HL-60/S4 treated with retinoic acid at 250 ng/mL for 4 days and 3 days (cell line): ENCODE measurements at regions not wholly inside any gene's neighbourhood (a gene's known extent, or its start where the extent isn't known, plus 50 kb on each side); places are given as distances from the start of the nearest gene placed in this dataset.

ENCODE experiments used
- in situ Hi-C: fragments of 300-500 bp; cut with MboI; formaldehyde crosslinking; loops from 2 replicates; pipeline ENCODE4 v1.7.0; 2022; ENCODE audit warnings: low sequenced_read_pairs

DNA sequence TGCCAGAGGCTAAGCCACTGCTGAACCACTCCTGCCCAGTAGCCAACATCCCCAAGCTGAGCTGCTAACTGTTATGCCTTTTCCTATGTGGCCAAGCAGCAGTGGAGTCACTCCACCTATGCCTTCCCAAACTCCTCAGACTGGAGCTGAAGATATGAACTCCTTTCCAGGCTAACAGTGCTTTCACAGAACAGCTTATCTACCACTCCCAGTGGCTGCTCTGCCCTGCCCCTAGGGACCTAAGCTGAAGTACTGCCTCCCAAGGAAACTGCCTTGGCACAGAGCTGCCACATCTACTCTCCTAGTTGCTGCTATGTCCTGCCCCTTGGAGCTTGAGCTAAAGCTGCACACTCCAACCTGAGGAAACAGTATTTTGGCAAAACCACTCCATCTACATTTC is 275.9 kb downstream of the RBM43 start:
- in situ Hi-C loops = no loop called here

DNA sequence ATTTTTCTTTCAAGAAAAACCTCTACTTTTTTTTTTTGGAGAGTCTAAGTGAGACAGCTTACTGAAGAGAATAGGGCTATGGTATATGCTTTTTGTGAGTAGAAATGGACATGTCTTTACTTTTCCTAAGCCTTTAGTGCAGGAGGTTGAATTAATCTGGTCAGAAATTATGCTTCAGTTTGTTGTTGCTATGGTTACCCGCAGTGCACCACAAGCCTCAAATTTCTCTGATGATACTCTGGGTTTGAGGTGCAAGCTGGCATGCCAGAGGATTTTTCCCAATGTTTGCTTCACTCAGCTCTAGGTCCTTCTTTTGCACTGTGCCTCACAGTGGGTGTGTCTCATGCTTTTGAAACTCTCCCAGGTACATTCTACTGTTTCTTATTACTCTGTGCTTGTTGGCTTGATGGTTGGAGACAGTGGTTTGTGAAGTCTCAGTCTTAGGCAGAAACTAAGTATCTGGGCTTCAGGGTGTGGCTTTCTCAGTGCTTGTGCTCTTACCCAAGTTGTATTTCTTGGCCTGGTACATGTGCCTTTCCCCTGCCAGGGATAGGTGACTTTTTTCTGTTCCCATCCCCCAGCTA is 278.3 kb downstream of the RBM43 start:
- in situ Hi-C loops = no loop called here

DNA sequence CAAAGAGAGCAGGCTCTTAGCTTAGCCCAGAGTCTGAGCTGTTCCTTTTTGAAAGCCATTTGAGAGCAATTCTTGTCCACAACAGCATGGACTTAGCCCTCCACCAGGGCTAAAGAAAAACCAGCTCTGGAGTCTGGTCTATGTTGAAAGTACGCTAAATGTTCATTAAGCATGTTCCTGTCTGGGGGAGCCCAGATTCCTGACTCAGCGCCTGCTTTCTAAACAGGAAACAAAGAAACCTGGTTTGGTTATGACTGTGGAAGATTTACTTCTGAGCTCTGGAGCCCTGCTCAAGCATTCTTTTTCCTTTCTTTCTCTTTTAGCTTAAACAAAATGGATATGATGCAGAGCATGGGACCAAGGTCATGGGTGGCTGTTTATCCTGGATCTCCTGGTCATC is 279.8 kb downstream of the RBM43 start:
- in situ Hi-C loops = no loop called here

DNA sequence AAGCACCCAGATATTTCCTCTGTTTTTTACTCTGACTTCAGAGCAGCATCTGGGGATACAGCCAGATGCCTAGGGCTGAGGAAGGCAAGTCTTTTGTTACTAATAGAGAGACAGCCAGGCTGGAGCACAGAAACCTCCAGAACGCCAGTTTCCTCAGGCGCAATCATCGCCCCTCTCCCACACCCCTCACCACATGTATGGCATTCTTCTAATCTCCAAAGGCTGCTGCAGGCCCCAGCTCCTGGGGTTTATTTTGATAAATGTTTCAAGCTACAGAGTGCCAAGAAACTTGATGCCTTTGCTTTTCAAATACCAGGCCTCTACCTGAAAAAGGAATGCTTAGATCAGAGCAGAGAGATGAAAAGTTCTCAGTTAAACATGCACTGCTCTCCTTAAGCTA is 283.6 kb downstream of the RBM43 start:
- in situ Hi-C loops = no loop called here

DNA sequence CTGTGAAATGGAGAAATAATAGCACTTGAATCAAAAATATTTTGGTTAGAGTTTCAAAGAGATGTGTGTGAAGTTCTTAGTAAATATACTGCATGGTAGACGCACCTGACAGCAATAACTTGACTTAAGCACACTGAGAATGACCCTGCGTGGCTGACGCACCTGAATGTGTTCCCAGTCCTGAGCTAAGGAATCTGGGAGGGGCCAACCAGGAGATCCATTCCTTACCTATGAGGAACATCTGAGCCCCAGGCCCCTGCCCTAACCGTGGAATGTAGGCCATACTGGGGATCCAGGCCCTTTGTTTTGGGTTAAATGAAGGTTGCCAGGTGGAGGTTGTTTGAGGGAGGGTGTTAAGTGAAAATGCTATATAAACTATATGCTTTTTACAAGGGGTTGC is 284.4 kb downstream of the RBM43 start:
- in situ Hi-C loops = no loop called here

DNA sequence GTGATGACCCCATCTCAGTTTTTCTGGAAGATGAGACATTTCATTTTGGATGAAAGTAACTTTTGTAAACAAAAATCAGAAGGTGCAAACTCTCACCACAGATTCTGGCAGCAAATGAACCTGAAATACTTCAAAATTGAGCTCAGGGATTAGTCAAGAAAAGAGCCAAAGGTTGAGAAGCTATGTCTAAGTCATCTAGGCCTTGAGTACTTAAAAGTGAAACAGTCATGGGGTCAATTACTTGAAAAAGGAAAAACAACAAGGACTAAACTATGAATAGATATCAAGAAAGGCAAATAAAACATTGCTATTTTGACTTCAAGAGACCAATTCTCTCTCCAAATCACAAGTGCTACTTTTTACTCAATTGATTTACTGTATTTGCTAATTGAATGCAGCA is 285.1 kb downstream of the RBM43 start:
- in situ Hi-C loops = no loop called here

DNA sequence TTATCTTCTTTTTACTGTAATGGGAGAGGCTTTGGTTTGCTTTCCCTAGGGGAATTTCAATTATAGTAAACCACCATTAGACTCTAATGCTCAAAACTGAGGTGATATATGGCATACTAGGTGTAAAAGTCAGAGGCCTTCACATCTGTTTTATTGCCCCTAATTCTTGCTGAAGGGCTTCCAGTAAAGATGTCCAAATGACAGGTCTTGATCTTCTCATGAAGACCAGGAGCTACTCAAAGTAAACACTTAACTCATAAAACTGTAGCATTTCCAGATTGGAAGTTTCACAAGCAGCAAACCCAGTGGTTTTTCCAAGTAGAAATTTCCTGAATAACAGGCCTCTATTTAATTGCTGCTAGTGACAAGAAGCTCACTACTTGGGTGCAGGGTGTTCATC is 286.8 kb downstream of the RBM43 start:
- in situ Hi-C loops = no loop called here

DNA sequence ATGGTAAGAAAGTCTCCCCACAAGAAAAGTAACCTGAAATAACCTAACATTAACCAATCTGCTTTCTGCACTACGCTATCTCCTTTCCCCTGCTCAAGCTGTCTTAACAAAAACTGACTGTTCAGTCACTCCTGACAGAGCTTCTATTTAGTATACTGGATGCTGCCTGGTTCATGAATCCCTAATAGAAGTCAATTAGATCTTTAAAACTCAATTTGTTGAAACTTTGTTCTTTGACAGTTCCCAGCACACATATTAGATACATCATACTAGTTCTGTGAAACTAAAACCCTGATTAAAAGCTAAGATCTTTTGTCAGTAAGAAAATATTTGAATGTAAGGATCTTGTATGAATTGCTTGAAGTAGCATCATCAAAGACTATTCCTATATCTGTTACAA is 287.4 kb downstream of the RBM43 start:
- in situ Hi-C loops = no loop called here

DNA sequence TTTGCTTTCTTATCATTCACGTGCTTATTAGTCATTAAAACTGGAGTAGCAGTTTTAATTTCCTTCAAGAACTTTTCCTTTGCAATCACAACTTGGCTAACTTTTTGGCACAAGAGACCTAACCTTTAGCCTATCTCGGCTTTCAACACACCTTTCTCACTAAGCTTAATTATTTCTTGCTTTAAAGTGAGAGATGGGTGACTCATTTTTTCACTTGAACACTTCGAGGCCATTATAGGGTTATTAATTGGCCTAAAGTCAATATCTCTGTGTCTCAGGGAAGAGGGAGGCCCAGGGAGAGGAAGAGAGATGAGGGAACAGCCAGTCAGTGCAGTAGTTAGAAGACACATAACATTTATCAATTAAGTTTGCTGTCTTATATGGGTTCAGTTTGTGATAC is 289.8 kb downstream of the RBM43 start:
- in situ Hi-C loops = no loop called here

DNA sequence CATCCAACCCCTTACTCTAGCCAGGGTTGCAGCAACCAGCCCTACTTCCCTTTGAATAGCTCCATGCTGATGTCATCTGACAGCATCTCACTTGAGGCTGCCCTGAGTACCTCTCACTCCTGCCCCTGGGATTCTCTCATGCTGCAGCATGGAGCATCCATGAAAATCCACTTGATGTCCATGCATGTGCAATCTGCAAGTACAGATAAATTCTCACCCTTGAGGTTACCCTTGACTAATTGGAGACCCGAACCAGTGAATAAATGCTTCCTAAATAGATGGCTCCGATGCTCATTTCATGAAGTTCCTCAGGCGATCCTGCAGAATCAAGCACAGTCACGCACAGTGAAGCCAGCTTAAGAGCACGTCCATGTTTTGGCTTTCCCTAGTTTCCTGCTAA is 298.3 kb downstream of the RBM43 start:
- in situ Hi-C loops = no loop called here

DNA sequence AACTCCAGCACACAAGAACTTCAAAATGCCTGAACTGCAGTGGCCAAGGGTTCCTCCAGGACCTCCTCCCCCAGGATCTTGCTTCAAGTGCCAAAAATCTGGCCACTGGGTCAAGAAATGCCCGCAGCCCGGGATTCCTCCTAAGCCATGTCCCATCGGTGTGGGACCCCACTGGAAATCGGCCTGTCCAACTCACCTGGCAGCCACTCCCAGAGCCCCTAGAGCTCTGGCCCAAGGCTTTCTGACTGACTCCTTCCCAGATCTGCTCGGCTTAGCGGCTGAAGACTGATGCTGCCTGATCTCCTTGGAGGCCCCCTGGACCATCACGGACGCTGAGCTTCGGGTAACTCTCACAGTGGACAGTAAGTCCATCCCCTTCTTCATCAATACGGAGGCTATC is 306.4 kb downstream of the RBM43 start:
- in situ Hi-C loops = no loop called here

DNA sequence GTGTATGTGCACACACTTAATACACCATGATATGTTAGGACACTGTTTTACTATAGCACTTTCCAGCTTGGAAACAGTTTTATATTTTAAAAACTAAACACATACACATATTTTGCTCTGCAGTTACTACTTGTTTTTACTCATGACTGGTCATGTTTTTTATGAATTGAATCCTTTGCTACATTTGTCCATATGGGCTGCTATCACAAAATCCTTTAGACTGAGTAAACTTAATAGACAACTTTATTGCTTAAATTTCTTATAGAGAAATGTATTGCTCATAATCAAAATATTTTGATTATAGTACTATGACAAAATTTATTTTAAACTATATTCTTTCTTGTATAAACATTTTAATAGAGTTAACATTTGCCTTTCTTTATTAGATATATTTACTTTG is 314.8 kb downstream of the RBM43 start:
- in situ Hi-C loops = no loop called here

DNA sequence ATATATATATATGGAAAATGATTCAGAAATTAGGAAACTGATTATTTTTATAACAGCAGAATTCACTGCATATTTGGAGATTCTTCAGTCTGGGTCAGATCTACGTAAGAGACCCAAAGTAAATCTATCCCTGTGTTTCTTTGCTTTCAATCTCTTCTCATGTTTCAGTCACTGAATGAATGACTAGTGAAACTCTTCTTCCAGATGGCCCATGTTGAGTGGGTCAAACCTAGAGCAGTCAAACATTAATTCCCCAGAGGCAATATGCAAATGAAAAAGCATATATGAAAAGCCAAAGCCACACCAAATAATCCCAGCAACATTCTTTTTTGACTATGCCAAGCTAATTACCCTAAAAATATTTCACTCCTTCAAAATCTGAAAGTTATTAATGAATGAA is 317.3 kb downstream of the RBM43 start:
- in situ Hi-C loops = no loop called here

DNA sequence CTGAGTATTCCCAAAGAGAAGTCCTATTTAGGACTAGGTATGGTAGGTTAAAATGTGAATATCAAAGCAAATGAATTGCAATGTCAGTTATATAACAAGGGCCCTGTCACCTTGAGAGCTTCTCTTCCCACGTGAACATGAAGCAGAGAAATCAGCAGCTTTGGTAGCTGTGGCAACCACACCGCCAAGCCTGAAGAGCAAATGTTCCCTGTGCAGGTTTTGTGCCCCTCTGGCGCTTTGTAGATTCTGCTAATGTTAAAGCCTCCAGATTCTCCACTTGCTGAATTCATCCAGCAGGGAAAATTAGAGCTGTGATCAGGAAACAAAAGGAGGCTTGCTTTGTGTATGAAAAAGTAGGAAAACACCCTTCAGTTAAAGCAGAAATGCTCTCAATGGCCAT is 322.6 kb downstream of the RBM43 start:
- in situ Hi-C loops = no loop called here

DNA sequence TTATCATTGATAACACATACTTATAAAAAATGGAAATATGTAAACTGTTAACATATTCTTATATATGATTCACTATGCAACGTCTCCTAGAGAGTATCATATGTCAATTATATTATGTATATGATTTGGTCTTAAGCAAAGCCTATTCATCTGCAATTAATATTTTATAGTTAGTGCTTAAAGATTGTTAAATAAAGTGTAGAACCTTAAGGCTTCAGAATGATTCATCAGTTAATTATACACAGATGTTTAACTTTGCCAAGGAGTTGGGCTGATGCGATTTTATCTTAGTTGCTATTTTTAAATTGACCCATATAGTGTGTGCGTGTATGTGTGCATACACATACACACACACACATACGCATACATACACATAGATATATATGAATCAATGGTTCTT is 323.1 kb downstream of the RBM43 start:
- in situ Hi-C loops = no loop called here

DNA sequence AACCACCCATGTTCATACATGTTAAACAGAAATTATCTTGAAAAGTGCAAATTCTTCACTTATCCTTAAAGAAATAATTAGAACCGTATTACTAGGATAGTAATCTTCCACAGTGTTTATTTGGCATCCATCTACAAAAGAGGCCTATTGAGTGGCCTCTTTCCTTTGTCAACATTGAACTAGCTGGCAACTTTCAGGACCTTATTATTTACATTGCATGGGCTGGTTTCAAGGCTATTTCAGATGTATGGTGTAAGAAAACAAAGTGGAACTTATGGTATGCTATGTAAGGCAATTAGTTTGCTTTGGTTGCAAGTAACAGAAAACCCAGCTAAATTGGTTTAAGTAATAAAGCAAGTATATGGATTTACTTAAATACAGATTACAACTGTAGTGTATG is 324.6 kb downstream of the RBM43 start:
- in situ Hi-C loops = no loop called here

DNA sequence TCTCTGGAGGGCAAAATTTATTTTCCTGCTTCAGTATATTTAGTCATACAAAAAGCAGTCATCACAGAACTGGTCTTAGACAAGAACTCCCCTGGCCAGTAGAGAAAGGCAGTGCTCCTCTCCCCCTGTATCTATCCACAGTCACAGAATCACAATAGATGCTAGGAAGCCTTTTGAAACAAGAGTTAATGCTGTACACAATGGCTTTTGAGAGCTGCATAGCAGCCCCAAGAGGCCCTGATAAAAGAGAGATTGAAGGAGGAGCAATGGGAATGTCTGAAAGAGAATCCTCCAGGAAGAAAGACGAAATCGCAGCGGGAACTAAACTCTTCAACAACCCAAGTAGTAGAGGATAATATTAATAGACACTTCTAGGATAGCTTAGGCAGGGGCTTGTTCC is 330.2 kb downstream of the RBM43 start:
- in situ Hi-C loops = no loop called here

DNA sequence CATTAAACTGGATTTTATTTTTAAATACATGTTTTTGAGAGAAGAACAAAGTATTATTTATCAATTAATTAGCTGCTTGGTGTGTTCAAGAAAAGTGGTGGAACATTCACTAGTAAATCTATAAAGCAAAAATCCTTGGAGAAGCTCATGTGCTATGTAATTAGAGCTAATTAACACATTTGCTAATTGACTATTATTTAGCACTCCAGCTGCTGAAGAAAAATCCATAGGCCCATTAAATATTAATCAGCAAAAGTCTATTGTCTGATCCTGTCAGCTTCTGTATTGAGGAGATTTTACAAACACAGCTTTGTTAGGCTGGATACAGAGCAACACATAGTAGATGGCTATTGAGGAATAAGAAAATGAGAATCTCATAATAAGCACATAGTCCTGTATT is 336.1 kb downstream of the RBM43 start:
- in situ Hi-C loops = no loop called here

DNA sequence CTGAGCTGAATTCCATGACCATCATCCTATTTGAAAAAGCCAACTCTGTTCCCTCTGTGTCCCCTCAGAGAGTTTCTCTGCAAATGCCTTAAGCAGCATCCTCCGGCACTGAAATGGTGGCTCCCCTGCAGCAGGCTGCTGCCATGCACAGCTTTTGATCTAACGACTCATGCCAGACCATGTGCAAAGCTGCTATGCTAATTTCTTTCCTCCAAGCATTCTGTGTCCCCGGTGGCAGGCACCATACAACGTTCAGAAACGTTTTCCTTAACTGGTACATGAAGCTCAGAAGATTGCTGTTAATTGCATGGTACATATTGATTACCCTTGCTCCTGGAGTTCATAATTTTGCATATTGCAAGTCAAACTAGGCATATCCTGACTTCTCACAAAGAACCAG is 336.8 kb downstream of the RBM43 start:
- in situ Hi-C loops = no loop called here

DNA sequence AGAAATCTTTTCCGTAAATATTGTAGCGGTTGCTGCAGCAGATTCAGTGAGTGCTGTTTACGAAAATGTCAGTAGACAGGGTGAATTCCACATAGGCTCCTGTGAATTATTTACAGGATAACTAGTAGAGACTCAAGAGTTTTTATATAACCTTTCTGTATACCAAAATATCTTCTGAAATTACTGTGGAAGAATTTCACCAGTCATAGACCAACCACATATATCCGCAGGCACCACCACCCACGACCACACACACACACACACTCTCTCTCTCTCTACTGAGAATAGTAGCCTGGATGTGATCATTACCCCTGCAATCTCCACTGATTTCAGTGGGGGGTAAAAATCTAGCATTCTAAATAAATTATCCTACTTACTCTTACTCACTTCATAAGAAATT is 341.8 kb downstream of the RBM43 start:
- in situ Hi-C loops = no loop called here

DNA sequence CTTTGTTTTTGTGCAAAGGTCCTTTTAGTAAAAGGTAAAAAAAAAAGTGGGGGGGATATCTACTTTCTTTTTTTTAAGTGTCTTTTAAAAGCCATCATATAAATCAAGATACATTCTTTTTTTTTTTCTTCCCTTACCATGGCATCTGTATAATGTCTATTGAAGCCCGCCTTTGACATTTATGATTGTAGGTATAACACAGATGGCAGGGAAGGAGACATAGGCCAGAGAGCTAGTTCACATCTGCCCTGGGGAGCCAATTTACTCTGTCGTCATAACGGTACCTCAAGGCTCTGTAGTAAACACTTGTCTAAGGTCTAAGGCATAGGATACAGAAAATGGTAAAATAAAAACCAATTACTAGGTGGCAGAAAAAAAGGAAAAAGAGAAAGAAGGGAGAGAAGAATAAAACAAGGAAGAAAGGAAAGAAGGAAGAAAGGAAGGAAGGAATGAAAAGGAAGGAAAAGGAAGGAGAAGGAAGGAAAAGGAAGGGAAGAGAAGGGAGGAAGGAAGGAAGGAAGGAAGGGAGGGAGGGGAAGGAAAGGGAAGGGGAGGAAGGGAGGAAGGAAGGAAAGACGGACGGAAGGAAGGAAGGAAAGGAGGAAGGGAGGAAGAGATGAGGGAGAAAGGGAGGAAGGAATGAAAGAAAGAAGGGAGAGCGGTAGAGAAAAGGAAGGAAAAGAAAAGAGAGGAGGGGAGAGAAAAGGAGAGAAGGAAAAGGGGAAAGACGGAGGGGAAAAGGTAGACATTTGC is 343.5 kb downstream of the RBM43 start:
- in situ Hi-C loops = no loop called here

DNA sequence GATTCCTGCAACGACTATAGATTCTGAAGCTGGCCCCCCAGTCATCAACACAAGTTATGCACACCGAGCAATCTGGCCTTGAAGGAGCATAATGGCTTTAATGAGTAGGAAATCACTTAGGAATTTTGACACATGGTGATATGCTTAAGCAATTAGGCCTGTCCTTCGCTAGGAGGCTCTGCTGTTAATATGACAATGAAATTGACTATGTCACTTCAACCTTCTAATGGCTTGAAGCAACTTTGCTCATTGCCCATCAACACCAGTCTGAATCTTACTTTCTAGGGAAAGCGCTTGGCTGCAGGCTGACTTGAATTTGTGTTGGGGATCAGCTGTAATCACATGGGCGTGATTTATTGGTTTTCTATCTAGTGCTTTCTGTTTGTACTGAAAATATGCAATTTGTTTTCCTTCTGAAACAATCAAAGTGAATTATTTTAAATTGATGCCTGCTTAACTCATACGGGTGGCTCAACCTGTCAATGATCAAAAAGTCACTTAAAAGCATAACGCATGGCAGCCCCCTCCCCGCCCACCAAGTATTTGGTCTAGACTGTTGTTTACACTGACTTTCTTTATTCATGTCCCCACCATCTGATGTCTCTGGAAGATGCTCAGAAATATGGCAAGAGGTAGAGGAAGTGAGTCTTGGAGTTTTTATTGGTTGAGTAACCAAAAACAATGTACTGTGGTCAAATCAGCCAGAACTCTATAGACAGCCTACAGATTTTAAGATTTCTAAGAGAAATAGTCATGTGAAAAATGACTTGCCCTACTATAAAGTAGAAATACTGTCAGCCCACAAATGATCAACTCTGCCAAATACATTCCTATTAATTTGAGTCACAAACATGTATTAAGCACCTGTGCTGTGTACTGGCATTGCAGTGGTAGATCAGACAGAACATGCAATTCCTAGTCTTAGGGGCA is 344.9 kb downstream of the RBM43 start:
- in situ Hi-C loops = no loop called here
